HG03439 (cell line): ENCODE measurements at regions not wholly inside any gene's neighbourhood (a gene's known extent, or its start where the extent isn't known, plus 50 kb on each side); places are given as distances from the start of the nearest gene placed in this dataset.
"Not testable (repeated sequence)": the region's sequence is repeated elsewhere in the genome, so short reads cannot be mapped to it uniquely, and the experiment has no call there.

Experiments used
- ATAC-seq: cut with Tn5 transposase; IDR thresholded peaks from one replicate; pipeline ENCODE4 v1.9.1; 2021; ENCODE audit warnings: mild to moderate bottlenecking, moderate library complexity; ENCODE audit not compliant: unreplicated experiment

DNA sequence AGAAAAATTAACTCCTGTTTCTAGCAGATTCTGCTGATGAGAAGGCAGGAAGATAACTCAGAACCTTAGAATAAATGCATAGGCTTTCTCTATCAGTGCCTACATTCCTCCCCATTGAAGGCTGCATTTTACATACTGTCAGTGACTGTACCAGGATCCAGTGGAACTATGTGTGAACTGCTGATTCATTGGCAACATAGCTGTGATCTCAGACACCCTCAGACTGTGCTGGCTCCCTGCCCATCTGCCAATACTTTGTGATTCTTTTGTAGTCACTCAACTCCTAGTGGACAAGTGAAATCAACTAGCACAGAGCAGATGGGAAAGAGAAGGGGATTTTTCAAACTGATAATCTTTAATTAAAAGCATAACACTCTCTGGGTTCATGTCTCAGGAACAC lies 375.8 kb downstream of the MDFIC start:
- ATAC-seq = no peak

DNA sequence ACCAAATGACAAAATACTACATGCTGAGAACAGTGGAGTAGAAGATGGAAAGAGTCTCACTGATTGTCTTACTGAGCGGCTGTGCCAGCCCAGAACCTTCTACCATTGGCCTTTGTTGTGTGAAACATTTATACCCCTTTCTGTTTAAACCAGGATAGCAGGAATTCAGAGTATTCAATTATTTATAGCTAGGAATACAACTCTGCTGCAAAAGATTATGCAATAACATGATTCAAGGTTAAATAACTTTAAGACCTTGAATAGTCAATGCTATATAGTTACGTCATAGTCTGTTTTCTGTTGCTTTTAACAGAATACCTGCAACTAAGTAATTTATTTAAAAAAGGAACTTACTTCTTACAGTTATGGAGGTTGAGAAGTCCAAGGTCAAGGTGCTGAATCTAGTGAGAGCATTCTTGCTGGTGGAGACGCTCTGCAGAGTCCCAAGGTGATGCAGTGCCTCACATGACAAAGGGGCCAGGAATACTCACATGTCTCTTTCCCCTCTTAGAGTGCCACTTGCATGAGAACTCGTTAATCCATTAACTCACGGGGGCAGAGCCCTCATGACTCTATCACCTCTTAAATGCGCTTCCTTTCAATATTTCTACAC lies 371.8 kb downstream of the MDFIC start:
- ATAC-seq = no peak

DNA sequence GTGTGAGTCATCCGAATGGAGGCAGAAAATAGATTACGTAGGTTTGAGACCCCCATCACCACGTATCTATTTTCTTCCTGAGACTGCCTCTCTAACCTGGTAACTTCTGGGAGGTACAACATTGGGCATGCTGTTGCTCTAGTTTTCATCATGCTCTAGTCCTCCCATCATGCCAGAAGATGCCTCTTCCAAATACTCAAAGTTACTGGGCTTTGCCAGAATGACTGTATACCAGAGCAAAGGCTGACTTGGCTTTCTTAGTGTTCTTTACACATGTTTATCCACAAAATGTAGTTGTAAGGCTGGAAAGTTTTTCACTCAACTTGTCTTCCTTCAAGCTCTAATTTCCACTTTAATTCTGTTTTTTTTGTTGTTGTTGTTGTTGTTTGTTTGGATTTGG lies 370.5 kb downstream of the MDFIC start:
- no peak for ATAC-seq

DNA sequence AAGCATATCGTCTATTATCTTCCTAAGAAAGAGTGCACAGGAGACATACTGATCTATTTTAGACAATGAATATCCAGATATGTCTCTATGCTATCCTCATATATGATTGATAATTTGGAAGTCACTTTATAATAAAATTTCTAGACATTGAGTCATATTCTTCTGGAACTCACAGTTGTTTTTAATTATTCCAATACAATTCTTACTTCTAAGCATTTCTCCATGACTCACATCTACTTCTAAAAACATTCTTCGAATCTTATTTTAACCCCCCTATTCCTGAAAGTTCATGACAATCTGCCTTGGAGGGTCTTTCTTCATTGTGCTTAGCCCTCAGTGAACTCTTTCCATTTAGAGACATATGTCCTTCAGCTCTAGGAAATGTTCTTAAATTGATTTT lies 368.1 kb downstream of the MDFIC start:
- no peak for ATAC-seq

DNA sequence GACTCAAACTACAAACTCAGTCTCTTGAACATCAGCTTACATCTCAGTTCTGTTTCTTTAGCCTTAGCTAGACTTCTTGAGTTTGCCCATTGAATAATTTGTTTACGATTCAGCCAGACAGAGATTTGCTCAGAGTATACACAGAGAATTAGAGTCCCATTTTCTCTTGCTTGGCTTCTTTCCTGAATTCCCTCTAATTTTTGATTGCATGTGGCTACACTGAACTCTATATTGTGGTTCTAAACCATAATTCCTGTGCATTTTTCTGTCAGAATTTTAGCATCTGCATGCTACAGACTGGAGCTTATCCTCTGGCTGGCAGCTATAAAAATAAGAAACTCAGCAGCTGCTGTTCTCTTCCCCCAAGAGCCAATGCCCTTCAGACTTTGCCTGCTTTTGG lies 354.9 kb downstream of the MDFIC start:
- ATAC-seq = no peak

DNA sequence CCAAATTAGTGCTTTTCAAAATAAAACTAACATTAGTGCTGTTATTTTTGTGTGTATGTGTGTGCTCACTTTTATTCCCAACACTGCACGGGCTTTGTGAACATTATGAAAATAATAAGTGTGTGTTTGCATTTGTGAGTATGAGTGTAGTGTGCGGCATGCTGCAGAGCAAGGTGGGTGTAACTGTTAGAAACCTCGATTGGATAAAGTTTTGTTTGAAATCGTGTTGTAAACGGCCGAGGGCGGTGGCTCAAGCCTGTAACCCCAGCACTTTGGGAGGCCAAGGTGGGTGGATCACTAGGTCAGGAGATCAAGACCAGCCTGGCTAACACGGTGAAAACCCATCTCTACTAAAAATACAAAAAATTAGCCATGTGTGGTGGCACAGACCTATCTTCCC lies 352.0 kb downstream of the MDFIC start:
- not testable (repeated sequence) for ATAC-seq

DNA sequence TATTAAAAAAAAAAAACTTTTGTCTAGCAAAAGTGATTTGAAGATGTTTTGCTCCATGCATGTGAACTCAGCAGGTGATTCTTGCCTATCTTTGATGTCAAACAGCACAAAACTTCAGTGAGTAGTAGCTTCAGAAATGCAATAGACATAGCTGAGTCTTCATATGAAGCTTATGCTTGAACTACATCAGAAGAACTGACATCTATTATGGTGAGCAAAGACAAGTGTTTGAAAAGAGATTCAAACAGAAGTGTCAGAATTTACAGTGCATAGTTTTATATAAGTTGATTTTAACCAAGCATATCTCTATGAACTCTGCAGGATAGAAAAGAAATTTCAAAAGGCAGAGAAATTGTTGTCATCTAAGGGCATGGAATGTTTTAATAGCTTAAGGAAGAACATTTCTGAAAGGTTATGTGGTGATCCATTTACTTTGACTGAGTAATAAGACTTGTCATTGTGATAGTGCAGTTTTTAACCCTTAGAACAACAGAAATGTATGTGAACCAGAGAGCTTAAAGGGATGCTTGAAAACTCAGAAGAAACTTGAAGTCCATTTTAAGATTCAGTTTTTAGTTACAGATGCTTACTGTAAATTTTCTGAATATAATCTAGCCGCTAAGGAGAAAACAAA lies 351.4 kb downstream of the MDFIC start:
- ATAC-seq = no peak

DNA sequence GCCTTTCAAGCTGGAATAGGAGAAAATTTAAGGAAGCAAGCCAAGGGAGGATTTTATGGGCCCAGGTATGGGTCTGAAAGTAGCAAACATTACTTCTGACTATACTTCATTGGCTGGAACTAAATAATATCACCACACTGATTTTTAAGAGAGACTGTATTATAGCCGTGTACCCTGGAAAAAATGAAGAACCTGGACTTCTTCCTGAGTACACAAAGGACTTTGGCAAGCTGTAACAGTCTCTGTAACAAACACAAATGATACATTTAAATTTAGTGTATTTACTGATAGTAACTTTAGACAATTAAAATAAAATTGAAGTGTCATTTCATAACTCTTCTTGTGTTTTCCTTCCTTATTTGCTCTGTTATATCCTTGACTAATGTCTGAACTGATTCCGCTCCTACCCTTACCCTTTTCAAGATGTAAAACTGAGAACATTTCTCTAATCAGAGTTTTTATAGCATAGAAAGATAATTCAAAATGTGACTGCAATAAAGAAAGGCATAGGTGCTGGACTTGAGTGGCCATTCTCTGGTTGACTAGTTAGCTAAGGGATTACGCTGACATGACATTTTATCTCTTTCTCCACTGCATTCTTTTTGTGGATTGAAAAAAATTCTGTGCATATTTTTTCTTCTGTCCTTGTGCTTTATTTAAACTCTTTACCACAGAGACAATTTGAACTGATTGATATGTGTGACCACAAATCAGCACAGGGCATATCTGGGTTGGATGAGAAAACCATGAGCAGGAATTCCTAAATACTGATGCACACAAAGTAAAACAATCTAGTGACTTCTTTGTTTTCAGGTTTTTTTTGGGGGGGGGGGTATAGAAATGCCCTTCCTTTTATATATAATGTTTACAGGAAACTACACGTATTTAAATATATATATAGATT lies 349.7 kb downstream of the MDFIC start:
- no peak for ATAC-seq

DNA sequence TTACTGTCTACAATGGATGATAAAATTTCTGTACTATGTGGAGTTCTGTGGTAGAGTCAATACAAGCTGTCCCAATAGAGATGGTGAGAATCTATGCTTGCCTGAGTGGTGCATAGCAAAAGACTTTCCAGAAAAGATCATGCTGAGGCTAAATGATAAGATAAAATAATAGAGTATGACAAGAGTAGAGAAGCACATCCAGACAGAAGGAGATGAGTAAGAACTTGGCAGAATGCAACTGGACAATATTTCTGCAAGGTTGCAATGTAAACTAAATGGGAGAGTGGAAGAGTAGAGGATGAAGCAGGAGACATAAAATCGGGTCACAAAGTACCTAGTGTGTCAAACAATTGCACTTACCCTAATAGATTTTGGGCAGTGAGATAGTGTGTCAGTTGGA lies 347.6 kb downstream of the MDFIC start:
- no peak for ATAC-seq

DNA sequence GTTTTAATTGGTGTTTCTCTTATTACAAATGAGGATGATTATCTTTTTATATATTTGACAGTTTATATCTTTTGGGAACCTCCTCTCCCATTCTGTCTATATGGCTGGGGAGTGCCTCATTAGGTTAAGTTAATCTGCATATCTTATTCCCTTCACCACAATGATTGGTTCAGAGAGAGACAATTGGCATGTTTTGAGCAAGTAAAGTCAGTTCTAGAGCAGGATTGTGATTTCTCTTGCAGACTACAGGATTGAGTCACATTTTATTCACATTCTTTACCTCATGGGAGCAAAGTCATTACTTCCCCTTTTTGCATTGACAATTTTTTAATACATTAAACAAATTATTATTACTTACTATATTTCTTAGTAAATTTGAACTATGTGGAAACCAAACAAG lies 345.6 kb downstream of the MDFIC start:
- no peak for ATAC-seq

DNA sequence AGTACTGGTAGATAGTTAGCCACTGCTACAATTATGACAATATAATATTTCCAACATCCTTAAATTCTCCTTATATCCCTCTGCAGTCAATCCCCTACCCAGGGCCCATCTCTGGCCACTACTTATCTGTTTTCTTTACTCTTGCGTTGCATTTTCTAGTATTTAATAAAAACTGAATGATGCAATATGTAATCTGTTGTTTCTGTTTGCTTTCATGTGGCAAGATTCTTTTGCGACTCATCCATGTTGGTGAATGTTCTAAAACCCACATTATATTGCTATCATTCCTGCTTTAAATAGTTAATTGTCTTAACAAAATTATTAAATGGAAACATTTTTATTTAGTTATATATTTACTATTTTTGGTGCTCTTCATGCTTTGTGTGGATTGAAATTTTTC lies 338.5 kb downstream of the MDFIC start:
- no peak for ATAC-seq

DNA sequence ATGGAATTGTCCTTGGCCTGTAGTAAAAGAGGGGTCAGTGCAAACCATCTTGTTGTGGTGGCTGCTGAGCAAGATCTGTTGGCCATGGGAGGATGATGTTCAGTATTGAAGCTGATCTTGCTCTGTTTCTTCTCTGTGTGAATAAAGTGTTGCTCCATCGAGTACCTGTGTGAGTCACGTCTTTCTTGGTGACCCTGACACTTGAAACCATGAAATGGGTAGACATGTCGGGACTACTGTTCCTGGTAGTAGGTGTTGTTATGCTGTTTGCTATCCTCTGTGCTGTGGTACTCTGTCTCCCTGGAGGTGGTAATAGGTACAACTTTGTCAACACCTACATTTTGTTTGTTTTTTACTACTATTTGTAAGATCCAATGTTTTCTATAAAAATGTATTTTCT lies 330.6 kb downstream of the MDFIC start:
- ATAC-seq = no peak

DNA sequence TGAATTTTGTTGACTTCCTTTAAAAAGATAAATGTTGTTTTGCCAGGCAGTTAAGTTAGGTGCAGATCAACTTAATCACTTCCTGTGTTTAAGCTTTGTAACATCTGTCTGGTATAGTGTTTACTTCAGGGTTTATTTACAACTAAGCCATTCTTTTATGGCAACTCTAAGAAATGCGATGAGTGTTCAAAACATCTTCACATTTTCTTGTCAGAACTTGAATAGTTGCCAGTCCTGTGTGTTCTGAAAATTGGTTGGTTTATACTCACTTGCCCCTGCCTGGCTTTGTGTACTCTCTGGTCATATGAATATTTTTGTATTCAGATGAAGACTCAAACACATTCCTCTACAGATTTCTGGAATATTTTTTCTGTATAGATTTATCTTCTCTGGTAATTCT lies 327.2 kb downstream of the MDFIC start:
- ATAC-seq = no peak

DNA sequence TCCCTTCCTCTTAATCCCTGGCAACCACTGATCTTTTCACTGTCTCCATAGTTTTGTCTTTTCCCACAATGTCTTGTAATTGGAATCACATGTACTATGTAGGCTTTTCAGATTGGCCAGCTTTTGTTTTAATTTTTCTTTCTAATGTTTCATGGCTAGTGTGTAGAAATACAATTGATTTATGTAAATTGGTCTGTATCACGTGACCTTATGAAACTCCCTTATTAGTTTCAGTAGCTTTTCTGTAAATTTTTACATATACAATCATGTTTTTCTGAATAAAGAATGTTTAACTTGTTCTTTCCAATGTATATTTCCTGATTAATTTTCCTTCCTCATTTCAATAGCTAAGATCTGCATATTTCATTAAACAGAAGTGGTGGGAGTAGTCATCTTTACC lies 319.3 kb downstream of the MDFIC start:
- ATAC-seq = no peak

DNA sequence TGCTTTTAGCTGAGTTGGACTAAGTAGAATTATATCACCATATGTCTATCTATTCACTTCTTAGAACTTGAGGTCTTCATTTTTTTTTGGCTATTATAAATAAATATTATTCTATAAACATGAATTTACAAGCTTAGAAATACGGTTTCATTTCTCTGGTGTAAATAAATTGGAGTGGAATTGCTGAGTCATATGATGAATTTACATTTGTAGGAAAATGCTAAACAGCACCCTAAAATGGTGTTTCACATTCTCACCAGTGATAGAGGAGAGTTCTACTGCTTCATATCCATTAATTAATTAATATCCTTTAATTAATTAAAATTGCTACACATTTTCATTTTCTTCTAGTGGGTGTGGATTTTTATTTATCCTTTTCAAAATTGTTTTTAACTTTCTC lies 318.3 kb downstream of the MDFIC start:
- no peak for ATAC-seq

DNA sequence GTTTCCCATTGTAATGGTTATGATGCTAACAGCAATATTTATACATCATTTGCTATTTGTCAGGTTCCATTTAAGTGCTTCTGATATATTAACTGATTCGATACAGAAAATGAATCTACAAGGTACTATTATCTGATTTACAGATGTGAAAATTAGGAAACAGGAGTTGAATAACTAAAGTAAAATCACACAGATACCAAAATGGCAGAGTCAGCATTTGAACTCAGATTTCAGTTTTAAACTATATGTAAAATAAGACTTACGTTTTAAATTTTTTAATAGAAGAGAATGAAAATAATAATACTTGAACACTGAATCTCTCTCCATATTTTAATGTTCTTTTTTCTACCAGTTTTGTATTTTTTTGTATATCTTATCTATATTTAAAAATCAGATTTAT lies 313.2 kb downstream of the MDFIC start:
- ATAC-seq = no peak

DNA sequence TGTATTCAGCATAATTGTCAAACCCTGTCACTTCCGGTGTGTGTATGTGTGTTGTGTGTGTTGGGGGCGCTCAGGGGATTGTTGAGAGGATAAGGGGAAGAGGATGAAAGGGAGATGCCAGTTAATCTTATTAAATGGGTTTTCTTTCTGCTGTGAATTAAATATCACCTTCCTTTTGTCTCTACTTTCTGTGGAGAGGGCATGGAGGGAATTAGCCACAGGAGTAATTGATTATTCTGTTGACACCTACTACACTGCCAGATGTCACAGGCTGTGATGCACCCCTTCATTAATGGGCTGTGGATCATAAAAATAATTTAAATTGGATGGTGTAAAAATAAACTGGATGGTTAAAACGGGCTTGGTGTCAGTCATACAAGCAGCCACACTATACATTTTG lies 311.9 kb downstream of the MDFIC start:
- ATAC-seq = no peak

DNA sequence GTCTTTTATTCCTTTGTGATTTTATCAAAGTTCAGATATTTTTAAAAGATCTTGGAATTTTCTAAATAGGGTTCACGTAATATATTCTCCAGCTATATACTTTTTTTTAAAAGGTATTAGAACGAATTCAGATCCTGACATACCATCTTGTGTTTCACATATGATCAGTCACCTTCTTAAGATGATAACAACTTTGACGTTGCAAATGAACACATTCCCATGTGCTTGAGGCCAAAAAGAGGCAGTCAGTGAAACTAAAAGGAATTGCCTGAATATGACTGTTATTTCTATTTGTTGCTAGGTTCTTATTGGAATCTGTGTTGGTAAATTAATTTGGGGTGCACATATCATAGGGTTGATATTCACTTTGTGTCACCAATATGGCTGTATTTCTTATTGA lies 310.1 kb downstream of the MDFIC start:
- ATAC-seq = no peak

DNA sequence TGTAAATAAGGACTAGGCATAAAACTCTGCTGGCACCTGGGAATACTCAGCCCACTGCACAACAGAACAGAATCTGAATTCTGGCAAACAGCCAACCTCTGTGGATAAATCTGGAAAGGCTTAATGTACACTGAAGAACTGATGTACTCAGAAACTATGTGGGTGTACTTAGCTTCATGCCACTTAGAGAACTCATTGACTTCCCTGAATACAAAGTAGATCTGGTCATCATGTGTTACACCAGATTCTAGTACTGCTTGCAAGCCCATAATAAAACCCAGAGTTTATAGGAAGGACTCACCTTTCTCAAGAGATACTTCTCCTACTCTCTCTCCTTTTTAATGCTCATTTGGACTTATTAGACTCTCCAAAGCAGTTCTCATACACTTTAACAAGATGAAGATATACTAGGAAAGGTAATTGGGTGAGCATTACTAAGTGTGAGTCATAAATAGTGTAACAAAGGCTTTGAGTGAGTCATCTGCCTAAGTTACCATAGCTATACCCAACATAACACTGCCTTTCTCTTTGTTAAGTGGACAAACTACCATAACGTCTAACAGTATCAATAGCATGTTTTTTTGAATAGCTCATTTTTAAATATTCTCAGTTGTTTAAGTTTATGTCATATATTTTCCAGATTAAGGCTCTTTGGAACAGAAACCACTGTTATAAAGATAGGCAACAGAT lies 309.1 kb downstream of the MDFIC start:
- ATAC-seq = peak; percentile 77

DNA sequence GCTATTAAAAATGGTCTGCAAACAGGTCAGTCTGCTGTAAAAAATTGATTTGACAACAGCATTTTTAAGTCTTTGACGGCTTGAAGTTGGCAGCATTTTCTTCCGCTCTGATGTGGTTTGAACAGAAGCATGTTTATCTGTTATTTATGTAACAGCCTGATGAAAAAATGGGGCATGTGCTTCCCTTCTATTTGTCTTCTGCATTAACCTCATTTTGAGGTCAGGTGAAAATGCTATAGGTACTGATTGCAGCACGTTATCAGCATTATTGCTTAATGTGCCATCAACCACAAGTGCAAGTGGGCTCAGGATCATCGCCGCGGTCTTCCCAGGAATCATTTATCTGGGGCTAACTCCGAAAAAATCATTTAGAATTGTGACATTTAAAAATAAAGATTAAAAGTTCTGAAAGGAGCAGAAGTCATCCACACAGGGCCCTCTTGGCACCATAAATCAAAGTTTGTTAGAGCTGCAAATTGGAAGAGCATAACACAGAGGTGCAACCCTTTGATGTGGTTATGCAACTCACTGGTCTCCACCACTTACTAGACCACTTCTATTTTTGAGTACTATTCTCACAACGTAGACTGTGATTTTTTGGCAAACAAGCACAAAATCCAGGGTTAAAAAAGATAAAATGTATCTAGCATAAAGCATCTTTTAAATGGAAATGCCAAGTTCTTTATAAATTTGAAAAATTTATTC lies 307.7 kb downstream of the MDFIC start:
- no peak for ATAC-seq
